Suprapubic skin (tissue), 3 donors: ENCODE measurements at regions not wholly inside any gene's neighbourhood (a gene's known extent, or its start where the extent isn't known, plus 50 kb on each side); places are given as distances from the start of the nearest gene placed in this dataset.

Experiments
- POLR2AphosphoS5 ChIP-seq, 3 donors: sonication (generic); formaldehyde crosslinking; IDR thresholded peaks; one replicate each; pipeline ENCODE4 v1.6.1; 2017; ENCODE audit warnings: antibody characterized with exemption in 3 of 3
- TF ChIP-seq, protein P1 (sequence below), 2 donors: fragments of 200-600 bp in 1 of 2; fragments of 450-650 bp in 1 of 2; sonication (generic) in 1 of 2; IDR thresholded peaks; one replicate each; pipeline ENCODE4 v1.5.1; 2016 to 2019; ENCODE audit warnings: antibody characterized with exemption in 2 of 2, mild to moderate bottlenecking in 1 of 2, moderate library complexity in 1 of 2

DNA sequence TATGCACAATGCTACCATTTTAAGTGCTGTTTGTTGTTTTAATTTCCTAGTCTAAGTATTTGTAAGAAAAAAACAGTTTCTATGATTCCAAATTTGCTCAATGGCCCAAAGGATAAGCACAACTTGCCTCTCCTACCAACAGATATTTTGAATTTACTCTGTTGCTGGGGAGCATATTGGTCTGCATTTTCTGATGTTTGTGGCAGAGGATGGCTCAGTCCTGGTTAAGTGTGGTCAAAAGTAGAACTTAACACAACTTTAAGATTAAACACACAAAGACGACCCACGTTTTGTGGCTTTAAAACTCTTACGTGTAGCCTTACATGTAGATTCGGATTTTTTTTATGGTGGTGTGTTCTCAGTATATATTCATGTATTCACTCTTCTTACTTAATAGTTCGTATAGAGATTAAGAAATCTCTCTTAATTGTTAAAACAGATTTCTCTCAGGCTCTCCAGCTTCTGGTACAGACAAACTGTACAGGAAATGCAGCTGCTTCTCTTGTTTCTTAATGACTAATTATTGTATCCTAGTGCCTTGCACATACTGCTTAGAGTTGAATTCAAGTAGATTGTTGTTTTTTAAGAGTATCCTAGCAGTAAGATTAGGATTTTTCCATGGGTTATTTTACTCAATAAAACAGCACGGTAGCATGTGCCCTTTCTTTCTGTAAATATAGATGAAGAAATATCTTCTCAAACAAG is 86.2 kb downstream of the GPR85 start:
- TF ChIP-seq, protein P1, sequence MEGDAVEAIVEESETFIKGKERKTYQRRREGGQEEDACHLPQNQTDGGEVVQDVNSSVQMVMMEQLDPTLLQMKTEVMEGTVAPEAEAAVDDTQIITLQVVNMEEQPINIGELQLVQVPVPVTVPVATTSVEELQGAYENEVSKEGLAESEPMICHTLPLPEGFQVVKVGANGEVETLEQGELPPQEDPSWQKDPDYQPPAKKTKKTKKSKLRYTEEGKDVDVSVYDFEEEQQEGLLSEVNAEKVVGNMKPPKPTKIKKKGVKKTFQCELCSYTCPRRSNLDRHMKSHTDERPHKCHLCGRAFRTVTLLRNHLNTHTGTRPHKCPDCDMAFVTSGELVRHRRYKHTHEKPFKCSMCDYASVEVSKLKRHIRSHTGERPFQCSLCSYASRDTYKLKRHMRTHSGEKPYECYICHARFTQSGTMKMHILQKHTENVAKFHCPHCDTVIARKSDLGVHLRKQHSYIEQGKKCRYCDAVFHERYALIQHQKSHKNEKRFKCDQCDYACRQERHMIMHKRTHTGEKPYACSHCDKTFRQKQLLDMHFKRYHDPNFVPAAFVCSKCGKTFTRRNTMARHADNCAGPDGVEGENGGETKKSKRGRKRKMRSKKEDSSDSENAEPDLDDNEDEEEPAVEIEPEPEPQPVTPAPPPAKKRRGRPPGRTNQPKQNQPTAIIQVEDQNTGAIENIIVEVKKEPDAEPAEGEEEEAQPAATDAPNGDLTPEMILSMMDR (IDR thresholded peaks at IDR 0.05) = no peak
- no peak for TF ChIP-seq POLR2AphosphoS5 (IDR thresholded peaks at IDR 0.05)
